HFF-Myc (cell line): ENCODE measurements at regions not wholly inside any gene's neighbourhood (a gene's known extent, or its start where the extent isn't known, plus 50 kb on each side); places are given as distances from the start of the nearest gene placed in this dataset.
"Not testable (repeated sequence)": the region's sequence is repeated elsewhere in the genome, so short reads cannot be mapped to it uniquely, and the experiment has no call there.

Experiments used
- DNase-seq: peaks from one replicate; pipeline ENCODE4 v3.0.0-alpha.2; 2011; ENCODE audit warnings: low read depth; ENCODE audit errors: extremely low read depth
- H3K4me3 ChIP-seq: replicated peaks from 2 replicates; pipeline ENCODE4 v1.5.1; 2011; ENCODE audit warnings: low read depth, mild to moderate bottlenecking, control low read depth, low read length
- TF ChIP-seq, protein P1 (sequence below): IDR thresholded peaks from 2 replicates; pipeline ENCODE4 v1.5.1; 2012; ENCODE audit warnings: mild to moderate bottlenecking, low read depth, low read length, control low read depth; ENCODE audit errors: missing control alignments

DNA sequence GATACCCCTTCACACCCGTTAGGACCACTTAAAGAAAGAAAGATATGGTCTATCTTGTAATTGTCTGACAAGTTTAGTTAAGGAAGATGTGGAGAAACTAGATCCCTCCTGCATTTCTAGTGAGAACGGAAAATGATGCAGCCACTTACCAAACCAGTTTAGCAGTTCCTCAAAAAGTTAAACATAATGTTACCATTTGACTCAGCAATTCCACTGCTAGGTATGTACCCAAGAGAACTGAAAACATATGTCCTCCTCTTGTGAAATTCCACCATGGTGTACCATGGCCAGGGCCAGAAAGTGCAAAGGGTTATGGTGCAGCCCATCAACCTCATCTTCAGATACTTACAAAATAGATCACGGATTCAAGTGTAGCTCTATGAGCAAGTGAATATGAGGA, 79.0 kb upstream of the ID2 start:
- no peak for DNase-seq
- H3K4me3 ChIP-seq, result no peak overlapping the region
- TF ChIP-seq, protein P1, sequence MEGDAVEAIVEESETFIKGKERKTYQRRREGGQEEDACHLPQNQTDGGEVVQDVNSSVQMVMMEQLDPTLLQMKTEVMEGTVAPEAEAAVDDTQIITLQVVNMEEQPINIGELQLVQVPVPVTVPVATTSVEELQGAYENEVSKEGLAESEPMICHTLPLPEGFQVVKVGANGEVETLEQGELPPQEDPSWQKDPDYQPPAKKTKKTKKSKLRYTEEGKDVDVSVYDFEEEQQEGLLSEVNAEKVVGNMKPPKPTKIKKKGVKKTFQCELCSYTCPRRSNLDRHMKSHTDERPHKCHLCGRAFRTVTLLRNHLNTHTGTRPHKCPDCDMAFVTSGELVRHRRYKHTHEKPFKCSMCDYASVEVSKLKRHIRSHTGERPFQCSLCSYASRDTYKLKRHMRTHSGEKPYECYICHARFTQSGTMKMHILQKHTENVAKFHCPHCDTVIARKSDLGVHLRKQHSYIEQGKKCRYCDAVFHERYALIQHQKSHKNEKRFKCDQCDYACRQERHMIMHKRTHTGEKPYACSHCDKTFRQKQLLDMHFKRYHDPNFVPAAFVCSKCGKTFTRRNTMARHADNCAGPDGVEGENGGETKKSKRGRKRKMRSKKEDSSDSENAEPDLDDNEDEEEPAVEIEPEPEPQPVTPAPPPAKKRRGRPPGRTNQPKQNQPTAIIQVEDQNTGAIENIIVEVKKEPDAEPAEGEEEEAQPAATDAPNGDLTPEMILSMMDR, result no peak

DNA sequence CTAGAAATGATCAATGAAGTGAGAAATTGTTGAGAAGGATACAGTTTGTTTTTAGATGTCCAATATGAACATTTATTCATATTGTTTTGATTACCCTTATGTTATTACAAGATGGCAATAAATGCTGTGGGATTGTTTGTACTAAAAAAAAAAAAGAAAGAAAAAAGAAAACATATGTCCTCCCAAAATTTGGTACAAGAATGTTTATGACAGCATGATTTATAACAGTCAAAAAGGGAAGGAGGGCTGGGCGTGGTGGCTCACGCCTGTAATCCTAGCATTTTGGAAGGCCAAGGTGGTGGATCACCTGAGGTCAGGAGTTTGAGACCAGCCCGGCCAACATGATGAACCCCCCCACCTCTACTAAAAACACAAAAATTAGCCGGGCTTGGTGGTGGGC, 78.5 kb upstream of the ID2 start:
- not testable (repeated sequence) for H3K4me3 ChIP-seq, DNase-seq

DNA sequence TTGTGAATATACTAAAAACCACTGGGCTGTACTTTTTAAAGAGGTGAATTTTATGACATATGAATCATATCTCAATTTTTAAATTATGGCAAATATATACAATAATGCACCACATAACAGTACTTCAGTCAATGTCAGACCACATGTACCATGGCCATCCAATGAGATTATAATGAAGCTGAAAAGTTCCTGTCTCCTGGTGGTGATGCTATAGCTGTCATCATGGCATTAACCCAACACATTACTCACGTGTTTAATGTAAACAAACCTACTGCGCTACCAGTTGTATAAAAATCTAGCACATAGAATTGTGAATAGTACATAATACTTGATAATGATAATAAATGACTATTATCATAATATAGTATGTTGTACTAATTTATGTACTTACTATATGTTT, 77.6 kb upstream of the ID2 start:
- TF ChIP-seq, protein P1, result no peak
- H3K4me3 ChIP-seq, result no peak overlapping the region
- DNase-seq, result peak; percentile 5

DNA sequence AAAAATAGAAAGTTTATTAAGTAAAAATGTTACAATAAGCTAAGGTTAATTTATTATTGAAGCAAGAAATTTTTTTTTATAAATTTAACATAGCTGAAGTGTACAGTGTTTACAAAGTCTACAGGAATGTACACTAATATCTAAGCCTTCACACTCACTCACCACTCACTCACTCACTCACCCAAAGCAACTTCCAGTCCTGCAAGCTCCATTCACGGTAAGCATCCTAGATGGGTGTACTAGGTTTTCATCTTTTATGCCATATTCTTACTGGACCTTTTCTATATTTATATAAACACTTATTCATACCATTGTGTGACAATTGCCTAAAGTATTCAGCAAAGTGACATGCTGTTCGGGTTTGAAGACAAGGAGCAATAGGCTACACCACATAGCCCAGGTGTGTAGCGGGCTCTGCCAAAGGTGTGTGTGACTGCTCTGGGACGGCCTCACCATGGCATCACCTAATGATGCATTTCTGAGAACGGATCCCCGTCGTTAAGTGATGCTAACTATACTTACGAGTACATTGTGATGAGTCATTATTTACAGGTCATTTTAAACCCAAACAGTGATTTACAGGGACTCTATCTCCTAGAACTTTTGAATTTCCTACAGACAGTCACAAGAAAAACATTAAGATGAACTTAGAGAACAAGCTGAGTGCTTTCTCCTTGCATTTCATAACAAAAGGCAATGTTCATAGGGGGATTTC, 76.3 kb upstream of the ID2 start:
- TF ChIP-seq, protein P1, result no peak
- no peak overlapping the region for H3K4me3 ChIP-seq
- DNase-seq, result no peak

DNA sequence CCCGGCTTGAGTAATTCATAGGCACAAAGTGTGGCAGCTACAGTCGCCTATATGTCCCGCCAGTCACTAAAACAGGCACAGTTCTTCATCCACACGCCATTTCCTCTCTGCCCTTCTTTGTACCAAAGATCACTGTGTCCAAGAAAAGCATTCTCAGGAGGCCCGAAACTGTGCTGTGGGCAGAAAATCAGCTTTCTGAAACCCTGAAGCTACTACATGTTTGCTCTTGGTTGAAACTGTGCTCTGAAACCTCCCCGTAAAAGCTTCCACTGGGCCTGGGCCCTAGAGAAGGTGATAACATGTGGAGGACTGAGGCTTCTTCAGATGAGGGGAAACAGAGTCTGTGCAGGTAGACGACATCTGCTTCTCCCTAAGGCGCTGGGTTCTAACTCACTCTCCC, 75.6 kb upstream of the ID2 start:
- no peak for DNase-seq
- TF ChIP-seq, protein P1, result no peak

DNA sequence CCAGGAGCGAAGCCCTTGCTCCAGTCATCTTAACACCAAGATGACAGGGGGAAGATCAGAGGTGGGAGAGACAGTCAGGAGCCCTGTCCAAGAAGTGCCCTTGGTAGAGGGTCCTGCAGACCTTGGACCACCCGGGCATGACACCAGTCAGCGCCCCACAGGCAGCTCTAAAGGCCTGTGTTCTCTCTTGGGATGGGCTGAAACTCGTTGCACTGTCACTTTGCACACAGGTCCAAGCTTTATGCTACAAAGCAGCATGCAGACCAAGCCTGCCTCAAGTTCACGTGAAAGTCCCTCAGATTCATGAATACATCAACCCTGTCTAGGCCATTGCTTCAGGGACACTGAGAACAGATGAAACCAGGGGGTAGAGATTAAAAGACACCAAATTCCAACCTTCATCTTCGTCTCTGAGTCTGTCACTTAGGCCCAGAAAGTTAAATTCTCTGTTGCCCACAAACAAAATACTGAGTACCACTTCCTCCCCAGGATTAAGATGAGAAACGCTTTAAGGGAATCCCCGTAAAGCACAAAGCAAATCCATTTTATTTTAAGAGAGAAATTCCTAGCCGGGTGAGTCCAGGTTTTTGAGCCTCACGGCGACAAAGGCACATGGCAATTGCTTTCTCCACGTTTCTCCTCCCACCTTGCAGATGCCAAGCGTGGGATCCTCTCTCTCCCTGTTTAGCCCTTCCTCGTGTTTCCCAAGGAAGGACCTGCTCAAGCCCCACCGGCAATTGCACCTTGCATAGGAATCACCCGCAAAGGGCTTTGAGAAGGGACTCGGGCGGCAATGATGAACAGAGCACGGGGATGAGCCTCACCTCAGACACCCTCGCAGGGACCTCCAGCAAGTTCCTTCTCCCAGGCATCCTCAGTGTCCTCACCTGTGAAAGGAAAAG, 75.0 kb upstream of the ID2 start:
- no peak overlapping the region for H3K4me3 ChIP-seq
- TF ChIP-seq, protein P1, result no peak
- DNase-seq, result no peak

More for the DNA sequence above, 75.6 kb upstream of the ID2 start:
- H3K4me3 ChIP-seq, result no peak overlapping the region

DNA sequence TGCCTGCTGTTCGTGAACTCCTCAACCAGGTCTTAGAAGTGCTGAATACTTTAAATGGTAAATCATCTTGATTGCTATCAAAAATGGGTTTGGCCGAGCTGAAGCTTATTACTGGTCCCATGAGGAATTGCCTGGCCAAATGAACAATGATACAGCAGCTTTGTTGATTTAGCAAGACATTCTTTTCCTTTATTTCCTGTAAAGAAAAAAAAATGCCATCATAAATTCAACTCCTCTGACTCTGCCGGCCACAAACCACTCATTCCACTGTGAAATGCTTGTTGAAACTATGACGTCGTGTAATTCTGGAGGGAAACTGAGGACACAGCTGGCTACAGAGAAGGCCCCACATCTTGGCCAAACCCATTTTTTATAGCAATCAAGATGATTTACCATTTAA, 74.2 kb upstream of the ID2 start:
- TF ChIP-seq, protein P1, result no peak
- no peak for DNase-seq
- no peak overlapping the region for H3K4me3 ChIP-seq
